ENCODE measurements at regions not wholly inside any gene's neighbourhood (a gene's known extent, or its start where the extent isn't known, plus 50 kb on each side); places are given as distances from the start of the nearest gene placed in this dataset.
A peak's percentile ranks its signal among the peaks of the same experiment; 100 is the strongest.

GRCh38 chr11:112794331-112794846 lies 166.8 kb upstream of the NCAM1 start:
- Histone ChIP-seq H3K4me3 (ENCODE audit: low read depth in 2 of 2, low read length in 2 of 2) (no peak overlapping the region), H3K27ac (ENCODE audit: low read length) (no peak overlapping the region), H3K36me3 (ENCODE audit: control insufficient read depth, insufficient read depth, low read length) (no peaks in the 10 kb centered on the region), H3K4me1 (ENCODE audit: control insufficient read depth, insufficient read depth, low read length) (no peaks in the 10 kb centered on the region), H3K27me3 (ENCODE audit: control insufficient read depth, insufficient read depth, low read length) (peaks cover 10% of the 10 kb centered on the region; the same call in 1 of the 2 replicates), H3K9me3 (ENCODE audit: control insufficient read depth, insufficient read depth, low read depth, low read length) (no peaks in the 10 kb centered on the region)
- no peak for ATAC-seq
- in situ Hi-C loops (cut with HindIII; ENCODE audit: low pct_unique_long_range_greater_than_20kb, low sequenced_read_pairs) = no loop called here
- TF ChIP-seq POLR2AphosphoS5 (IDR thresholded peaks at IDR 0.05; ENCODE audit: low read depth, low read length) (no peak), SIN3A (IDR thresholded peaks at IDR 0.05; ENCODE audit: borderline replicate concordance, insufficient read depth, low read depth, low read length) (no peak), TCF7L2 (IDR thresholded peaks at IDR 0.05; ENCODE audit: low read depth, low read length) (no peak), REST (IDR thresholded peaks at IDR 0.05; ENCODE audit: insufficient read depth in 1 of 2, low read depth in 2 of 2, low read length in 1 of 2) (no peak)
- TF ChIP-seq, protein P1, sequence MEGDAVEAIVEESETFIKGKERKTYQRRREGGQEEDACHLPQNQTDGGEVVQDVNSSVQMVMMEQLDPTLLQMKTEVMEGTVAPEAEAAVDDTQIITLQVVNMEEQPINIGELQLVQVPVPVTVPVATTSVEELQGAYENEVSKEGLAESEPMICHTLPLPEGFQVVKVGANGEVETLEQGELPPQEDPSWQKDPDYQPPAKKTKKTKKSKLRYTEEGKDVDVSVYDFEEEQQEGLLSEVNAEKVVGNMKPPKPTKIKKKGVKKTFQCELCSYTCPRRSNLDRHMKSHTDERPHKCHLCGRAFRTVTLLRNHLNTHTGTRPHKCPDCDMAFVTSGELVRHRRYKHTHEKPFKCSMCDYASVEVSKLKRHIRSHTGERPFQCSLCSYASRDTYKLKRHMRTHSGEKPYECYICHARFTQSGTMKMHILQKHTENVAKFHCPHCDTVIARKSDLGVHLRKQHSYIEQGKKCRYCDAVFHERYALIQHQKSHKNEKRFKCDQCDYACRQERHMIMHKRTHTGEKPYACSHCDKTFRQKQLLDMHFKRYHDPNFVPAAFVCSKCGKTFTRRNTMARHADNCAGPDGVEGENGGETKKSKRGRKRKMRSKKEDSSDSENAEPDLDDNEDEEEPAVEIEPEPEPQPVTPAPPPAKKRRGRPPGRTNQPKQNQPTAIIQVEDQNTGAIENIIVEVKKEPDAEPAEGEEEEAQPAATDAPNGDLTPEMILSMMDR (IDR thresholded peaks at IDR 0.05) = no peak
- DNase-seq (ENCODE audit: low read depth, low spot score) = no peak
- intact Hi-C loops (cut with micrococcal nuclease; ENCODE audit: unreplicated experiment) = loop anchor here (2.0 to 10.0 kb wide), 2 partner anchors 206 to 500 kb away; no protein-coding TSS in a partner anchor
- BruUV-seq (replicated peaks) = no TSS peak
- ChIA-PET CTCF (interaction anchor here (0.6 to 1.2 kb wide), 3 partner anchors 206 to 509 kb away, joined by 4 to 9 read pairs (median 4); no protein-coding TSS in a partner anchor), POLR2A (interaction anchor here (0.6 kb wide), 1 partner anchor 521 kb away, joined by 3 read pairs; no protein-coding TSS in a partner anchor)

DNA sequence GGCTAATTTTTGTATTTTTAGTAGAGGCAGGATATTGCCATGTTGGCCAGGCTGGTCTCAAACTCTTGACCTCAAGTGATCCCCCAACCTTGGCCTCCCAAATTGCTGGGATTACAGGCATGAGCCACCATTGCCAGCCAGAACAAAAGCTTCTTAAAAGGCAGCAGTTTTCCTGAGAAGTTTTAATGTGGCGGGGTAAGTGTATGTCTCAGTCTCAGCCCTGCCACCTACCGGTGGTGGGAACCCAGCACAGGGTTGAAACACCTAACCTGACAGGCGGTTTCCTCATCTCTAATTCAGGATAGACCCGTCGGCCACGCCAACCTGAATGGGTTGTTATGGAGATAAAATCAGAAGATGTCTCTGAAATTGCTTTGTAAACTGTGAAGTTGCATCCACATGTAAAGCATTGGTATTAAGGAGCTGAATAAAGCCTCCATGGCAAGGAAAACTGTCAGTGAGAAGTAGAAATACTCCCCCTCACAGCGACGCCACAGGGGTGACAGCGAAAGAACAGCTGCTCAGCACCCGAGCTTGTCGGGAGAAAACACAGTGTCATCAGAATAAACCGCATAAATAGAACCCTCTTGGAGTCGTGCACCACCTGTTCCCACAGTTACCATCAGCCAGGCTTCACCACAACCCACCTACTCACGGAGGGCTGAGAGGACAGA lies 165.9 kb upstream of the NCAM1 start:
- TF ChIP-seq, protein P1 (IDR thresholded peaks at IDR 0.05) = peak; percentile 91
- no peak for TF ChIP-seq TCF7L2 (IDR thresholded peaks at IDR 0.05; ENCODE audit: low read depth, low read length)
- no peak for TF ChIP-seq REST (IDR thresholded peaks at IDR 0.05; ENCODE audit: insufficient read depth in 1 of 2, low read depth in 2 of 2, low read length in 1 of 2)
- no peak for TF ChIP-seq SIN3A (IDR thresholded peaks at IDR 0.05; ENCODE audit: borderline replicate concordance, insufficient read depth, low read depth, low read length)
- TF ChIP-seq POLR2AphosphoS5 (IDR thresholded peaks at IDR 0.05; ENCODE audit: low read depth, low read length) = no peak
- BruUV-seq (replicated peaks) = no TSS peak
- in situ Hi-C loops (cut with HindIII; ENCODE audit: low pct_unique_long_range_greater_than_20kb, low sequenced_read_pairs) = no loop called here
- POLR2A ChIA-PET = interaction anchor here (0.6 to 0.7 kb wide), 2 partner anchors 520 to 1652 kb away, joined by 3 to 12 read pairs; no protein-coding TSS in a partner anchor
- intact Hi-C loops (cut with micrococcal nuclease; ENCODE audit: unreplicated experiment) = loop anchor here (2.0 to 10.0 kb wide), 3 partner anchors 206 to 500 kb away; no protein-coding TSS in a partner anchor
- no peaks in the 10 kb centered on the region for H3K9me3 ChIP-seq (ENCODE audit: control insufficient read depth, insufficient read depth, low read depth, low read length)
- ATAC-seq (peak; percentile 93), DNase-seq (ENCODE audit: low read depth, low spot score) (peak; percentile 17)
- H3K4me1 ChIP-seq (ENCODE audit: control insufficient read depth, insufficient read depth, low read length) = no peaks in the 10 kb centered on the region
- no peak overlapping the region for H3K4me3 ChIP-seq (ENCODE audit: low read depth in 2 of 2, low read length in 2 of 2)
- CTCF ChIA-PET = interaction anchor here (0.6 to 1.2 kb wide), 4 partner anchors 207 to 508 kb away, joined by 3 to 9 read pairs (median 4); no protein-coding TSS in a partner anchor
- no peaks in the 10 kb centered on the region for H3K36me3 ChIP-seq (ENCODE audit: control insufficient read depth, insufficient read depth, low read length)
- peaks cover 10% of the 10 kb centered on the region; the same call in 1 of the 2 replicates for H3K27me3 ChIP-seq (ENCODE audit: control insufficient read depth, insufficient read depth, low read length)
- no peak overlapping the region for H3K27ac ChIP-seq (ENCODE audit: low read length)
